CD1c-positive myeloid dendritic cell (primary cell): ENCODE measurements at regions not wholly inside any gene's neighbourhood (a gene's known extent, or its start where the extent isn't known, plus 50 kb on each side); places are given as distances from the start of the nearest gene placed in this dataset.

Source experiments
- DNase-seq: peaks from one replicate; pipeline ENCODE4 v3.0.0-alpha.2; 2016; ENCODE audit errors: extremely low spot score

DNA sequence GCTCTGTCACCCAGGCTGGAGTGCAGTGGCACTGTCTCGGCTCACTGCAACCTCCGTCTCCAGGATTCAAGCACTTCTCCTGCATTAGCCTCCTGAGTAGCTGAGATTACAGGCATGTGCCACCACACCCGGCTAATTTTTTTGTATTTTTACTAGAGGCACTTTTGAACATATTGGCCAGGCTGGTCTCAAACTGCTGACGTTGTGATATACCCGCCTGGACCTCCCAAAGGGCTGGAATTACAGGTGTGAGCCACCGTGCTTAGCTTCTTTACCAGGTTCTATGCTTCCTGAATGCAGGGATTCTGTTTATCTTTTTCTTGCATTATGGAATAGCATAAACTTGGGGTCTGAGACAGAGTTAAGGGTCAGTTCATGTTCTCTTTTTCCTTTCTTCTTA is 317.9 kb upstream of the RBFOX1 start:
- DNase-seq = no peak

DNA sequence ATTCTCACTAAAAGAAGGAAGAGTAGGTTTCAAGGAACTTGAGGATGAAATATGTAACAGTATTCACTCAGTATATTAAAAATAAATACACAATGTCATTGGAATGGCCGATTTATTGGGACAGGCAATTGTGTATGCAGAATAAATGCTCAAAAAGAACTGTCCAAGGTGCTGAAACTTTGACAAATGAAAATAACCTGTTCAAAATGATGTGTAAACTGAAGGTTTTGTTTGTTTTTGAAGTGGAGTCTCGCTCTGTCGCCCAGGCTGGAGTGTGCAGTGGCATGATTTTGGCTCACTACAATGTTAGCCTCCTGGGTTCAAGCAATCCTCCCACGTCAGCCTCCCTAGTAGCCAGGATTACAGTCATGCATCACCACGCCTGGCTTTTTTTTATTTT is 318.7 kb upstream of the RBFOX1 start:
- peak; percentile 5 for DNase-seq

DNA sequence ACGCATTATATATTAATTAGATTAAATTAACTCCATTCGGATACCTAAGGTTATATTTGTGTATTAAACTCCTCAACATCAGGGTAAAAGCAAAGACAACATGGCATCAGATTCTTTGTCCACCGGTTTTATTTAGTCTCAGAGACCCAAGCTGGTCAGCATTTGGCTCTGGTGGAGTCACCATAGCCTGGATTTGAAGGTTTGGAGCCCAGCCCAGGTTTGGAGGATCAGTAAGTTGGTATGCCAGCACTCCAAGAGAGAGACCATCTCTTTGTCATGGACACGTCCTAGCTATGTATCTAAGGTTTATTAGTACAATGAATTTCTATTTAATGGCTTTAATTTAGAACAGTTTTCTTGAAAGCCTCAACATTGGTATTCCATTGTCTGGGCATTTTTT is 328.4 kb upstream of the RBFOX1 start:
- DNase-seq = no peak

DNA sequence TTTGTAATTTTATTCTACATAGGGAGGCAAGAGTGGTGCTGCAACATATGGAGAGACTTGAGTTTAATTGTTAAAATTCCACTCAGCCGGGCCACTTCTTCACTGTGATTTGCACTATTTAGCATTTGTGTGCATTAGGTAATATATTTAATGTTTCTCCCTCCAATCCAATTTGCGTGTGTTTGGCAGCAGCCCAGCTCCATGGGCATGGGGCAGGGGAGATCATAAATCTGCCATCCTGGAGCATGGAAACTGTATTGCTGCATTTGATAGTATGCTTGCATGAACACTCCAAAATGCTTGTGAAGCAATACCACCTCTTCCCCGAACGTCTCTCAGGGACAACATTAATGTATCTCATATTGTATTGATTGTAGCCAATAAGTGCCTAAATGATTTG is 339.1 kb upstream of the RBFOX1 start:
- DNase-seq = no peak

DNA sequence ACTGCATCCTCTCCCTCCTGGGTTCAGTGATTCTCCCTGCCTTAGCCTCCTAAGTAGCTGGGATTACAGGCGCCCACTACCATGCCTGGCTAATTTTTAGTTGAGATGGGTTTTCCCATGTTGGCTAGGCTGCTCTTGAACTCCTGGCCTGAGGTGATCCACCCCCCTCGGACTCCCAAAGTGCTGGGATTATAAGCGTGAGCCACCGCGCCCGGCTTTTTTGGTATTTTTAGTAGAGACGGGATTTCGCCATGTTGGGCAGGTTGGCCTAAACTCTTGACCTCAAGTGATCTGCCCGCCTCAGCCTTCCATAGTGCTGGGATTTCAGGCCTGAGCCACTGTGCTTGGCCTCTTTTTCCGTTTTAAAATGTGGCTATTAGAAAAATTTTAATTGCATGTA is 343.8 kb upstream of the RBFOX1 start:
- no peak for DNase-seq

DNA sequence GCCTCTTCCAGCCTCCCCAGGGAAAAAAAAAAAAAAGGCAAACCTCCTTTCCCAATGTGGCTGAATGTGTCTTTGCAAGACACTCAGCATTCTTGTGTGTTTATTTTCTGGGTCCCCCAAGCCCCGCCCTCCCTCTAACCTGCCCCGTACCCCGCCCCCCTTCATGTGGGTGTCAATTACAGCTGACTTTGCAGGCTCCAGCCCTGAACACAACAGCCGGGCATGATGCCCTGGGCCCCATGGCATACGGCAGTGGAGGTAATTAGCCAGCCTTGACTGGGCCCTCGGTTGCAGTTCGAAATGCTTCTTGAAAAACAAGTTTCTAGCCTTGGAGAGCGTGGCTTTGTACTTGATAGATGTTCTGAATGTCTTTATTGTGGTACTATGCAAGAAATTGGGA is 354.7 kb upstream of the RBFOX1 start:
- no peak for DNase-seq

DNA sequence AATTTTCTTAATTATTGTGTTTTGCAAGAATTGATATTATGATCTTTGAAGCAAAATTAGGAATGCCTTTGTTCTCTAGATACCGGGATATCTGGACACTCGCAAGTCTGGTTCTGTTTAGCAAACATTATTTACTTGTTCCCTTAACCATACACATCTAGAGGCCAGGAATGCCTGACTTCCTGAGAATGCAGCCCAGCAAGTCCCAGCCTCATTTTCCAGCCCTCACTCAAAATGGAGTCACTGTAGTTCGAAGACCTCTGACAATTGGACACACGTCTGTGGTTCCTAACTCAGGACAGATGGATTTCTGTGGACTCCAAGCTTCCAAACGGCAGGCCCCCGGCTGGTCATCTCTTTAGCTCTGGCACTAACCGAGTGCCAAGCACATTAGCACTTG is 355.4 kb upstream of the RBFOX1 start:
- no peak for DNase-seq

DNA sequence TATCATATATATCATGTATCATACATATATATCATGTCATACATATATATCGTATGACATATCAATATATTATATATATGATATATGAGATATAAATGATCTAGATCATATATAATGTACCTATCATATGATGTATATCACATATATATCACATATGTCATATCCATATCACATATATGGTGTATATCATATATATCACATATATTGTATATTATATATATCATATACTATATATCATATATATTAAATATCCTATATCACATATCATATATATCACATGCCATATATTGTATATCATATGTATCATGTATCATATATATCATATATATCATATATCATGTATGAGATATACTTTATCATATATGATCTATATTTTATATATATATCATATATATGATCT is 355.9 kb upstream of the RBFOX1 start:
- DNase-seq = no peak

DNA sequence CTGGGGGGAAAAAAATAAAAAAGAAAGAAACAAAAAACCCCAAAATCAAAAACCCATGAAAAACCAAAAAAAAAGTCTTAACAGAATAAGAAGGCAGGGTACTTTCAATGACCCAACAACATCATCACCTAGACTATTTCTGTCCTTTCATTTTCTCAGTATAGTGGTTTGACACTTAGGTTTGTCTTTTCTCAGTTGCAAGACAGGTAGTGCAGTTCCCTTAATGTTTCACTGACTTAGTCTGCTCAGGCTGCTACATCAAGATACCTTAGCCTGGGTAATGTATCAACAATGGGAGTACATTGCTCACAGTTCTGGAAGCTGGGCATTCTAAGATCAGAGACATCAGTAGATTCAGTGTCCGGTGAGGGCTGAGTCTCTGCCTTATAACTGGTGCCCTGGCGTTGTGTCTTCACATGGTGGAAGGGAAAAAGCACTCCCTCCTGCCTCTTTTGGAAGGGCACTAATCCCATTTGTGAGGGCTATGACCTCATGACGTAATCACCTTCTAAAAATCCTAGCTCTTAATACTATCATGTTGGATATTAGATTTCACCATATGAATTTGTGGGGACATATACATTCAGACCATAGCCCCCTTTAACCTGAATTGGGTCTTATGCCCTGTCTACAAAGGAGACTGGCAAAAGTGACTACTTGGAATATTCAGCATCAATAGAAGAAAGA is 362.3 kb upstream of the RBFOX1 start:
- no peak for DNase-seq

DNA sequence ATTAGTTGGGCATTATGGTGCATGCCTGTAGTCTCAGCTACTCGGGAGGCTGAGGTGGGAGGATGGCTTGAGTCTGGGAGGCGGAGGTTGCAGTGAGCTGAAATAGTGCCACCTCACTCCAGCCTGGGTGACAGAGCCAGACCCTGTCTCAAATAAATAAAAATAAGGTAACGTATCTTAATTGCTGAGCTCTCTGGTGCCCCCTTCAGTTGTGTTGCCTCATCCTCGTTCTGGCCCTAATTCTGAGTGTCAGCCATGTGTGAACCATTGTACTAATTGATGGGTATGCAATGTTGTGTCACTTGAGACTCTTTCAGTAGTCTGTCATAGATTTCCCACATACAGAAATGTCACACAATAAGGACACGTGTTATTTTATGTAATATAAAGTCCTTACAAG is 363.1 kb upstream of the RBFOX1 start:
- no peak for DNase-seq

DNA sequence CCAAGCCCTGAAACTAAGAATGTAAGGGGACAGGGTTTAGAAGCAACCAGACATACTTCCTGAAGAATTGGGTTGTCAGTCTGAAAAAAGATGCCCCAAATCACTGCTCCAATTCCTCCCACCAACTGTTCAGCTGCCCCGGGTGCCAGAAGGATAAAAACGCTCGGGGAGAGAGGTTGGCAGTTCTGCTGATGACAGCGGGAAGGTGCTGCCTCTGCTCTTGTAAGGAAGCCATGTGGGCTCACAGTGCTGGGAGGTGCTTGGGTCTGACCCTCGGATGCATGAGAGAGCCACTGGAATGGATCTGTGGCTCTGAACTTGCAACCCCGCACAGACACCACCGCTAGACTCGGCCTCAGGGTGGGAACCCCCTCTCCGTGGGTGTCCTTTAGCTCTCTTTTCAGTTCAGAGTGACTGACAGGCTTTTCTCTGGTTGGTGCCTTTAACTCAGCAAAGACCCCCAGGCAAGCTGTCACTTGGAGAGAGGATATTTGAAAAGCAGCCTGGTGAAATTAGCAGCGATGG is 364.8 kb upstream of the RBFOX1 start:
- DNase-seq = no peak

DNA sequence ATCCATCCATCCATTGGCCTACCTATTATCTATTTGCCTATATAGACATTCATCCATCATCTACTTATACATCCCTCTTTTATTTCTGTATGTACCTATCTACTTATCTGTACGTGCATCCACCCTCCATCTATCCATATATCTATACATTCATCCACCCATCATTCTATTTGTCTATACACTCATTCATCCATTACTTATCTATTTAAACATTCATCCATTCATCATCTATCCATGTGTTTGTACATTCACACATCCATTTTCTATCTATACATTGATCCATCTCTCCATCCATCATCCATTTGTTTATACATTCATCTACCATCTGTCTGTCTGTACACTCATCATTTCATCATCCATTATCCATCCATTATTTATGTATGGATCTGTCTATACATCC is 365.7 kb upstream of the RBFOX1 start:
- no peak for DNase-seq

DNA sequence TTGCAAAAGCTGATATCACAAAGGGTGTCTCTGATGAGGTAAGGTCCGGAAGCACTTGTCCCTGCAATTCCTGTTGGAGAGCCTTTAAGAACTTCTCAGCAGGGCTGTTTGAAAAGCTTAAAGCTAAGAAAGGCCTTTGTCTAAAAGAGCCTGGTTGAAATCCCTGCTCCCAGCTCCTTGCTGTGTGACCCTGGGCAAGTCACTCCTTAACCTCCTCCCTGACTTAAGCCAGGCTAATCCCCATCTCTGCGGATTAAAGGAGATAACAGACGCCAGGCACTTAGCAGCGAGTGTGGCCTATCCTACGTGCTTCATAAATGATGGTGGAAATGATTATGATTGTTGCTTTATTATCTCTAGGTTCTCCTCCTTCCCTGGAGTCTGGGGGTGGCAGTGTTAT is 368.0 kb upstream of the RBFOX1 start:
- DNase-seq = no peak

DNA sequence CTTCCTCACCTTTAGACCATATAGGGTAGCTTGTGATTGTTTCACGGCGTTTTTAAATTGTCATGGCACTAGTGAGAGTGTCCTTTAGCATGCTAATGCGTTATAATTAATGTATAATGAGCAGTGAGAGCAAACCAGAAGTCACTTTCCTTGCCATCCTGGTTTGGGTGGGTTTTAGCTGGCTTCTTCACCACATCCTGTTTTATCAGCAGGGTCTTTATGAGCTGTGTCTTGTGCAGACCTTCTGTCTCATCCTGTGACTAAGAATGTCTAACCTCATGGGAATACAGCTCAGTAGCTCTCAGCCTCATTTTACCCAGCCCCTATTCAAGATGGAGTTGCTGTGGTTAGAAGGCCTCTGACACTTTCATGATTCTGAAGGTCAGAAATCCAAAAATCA is 370.9 kb upstream of the RBFOX1 start:
- DNase-seq = no peak

DNA sequence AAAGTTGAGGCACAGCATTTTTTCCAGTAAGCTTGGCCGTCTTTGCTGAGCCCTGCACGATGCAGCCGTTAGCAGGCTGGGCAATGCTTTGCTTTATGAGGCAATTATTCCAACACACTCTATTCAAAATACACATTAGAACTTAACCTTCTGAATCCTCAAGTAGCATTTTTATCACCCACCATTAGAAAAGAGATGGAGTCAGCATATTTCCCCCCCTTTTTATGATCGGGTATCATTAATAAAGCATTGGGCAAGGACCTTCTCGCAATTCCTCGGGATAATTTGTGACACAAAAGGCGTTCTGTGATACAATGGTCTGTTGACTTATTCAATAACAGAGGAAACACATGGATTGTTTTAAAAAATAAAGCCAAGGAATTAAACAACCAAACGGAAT is 374.5 kb upstream of the RBFOX1 start:
- no peak for DNase-seq

DNA sequence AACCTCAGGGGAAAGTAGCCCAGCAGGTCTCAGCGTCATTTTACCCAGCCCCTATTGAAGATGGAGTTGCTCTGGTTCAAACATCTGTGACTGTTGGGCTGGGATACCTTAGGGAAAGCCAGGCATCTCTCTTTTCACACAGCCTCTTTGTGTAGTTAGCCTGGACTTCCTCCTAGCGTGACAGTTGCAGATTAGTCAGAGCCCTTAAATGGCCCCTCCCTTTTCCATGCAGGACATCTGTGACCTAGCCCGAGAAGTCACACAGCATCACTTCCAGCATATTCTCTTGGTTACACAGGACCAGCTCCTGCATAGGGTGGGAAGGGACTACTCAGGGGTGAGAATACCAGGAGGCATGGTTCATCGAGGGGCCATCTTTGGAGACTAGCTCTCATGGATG is 375.0 kb upstream of the RBFOX1 start:
- no peak for DNase-seq

DNA sequence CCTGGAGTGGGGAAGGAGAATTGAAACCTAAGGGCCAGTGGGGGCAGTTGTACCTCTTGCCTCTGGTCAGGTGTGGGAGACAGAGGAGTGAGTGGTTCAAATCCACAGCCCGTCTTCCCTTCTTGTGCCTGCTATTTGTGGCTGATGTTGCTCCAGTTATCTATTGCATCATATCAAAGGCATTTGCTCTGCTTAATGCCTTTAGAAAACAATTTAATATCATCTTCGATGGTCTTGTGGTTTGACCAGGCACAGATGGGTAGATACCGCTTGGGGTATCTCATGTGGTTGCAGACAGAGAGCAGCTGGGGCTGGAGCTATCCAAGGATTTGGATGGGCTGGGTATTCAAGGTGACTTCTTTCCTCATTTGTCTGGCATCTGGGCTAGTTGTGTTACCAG is 376.1 kb upstream of the RBFOX1 start:
- DNase-seq = no peak

DNA sequence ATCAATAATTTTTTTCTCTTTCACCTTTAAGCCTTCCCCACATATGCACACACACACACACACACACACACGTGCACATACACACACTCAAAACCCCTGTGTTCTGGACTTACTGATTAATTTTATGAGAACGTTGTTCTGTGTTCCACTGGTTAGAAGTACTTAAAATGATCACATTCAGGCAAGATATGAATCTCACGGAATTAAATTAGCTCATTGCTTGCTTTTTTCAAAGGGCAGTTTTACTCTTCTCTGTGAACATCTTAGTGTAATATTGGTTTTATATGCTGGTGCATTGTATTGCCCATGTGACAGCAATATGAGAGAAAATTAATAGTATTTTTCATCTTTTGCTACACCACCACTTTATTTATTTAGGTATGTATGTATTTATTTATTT is 377.3 kb upstream of the RBFOX1 start:
- no peak for DNase-seq

DNA sequence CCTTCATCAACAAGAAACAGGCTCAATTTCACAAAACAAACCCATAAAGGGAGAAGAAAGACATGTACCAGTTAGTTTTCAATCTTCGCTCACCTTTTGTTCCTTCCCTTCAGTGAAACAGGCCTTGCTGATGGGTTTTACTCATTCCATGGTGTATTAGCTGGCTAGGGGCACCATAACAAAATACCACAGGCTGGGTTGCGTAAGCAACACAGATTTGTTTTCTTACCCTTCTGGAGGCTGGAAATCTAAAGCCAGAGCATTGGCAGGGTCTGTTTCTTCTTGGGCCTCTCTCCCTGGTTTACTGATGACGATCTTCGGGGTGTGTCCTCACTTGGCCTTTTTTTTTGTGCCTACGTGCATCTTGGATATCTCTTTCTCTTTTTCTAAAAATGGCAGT is 383.4 kb upstream of the RBFOX1 start:
- DNase-seq = no peak

DNA sequence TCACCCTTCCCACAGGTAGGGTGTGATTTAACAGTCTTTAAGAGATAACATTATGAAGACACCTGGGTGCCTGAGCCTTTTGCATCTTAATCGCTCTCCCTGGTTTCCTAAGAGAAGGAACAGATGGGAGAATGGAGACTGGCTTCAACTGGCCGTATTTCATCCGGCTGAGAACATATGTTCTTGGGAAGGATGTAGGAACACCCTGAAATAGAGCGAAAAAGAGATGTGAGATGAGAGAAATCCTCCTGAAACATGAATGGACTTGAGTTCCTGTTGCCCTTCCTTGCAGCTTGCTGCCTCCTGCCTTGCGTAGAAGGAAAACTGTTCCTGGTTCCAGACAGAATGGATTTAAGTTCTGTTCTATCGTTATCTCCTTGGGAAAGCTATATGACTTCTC is 385.4 kb upstream of the RBFOX1 start:
- DNase-seq = no peak

DNA sequence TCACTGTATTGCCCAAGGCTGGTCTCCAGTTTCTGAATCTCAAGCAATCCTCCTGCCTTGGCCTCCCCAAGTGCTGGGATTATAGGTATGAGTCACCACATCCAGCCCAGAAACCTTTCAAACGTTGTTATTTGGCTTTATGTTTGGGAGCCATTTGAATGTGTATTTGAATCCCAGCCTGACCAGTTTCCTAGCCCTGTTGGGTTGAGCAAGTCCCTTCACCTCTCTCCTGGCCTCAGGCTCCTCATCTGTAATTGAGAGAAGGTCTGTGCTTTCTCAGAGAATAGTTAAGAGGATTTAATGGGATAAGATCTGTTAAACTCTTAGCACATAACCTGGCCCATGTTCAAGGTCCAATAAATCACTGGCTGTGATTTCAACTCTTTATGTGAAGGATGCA is 385.8 kb upstream of the RBFOX1 start:
- no peak for DNase-seq

DNA sequence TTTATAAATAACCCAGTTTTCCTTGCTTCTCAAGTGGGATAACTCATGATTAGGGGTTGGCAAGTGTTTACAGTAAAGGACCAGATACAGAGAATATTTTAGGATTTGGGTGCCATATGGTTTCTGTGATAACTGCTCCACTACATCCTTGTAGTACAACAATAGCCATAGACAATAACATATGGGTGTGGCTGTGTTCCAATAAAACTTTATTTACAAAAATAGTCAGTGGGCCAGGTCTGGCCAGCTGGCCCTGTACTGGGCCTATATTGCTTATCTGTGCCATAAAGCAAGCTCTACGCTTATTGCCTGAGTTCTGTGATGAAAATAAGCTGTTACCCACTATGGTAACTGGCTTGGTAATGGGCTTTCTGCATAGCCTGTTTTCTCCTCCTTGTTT is 386.5 kb upstream of the RBFOX1 start:
- no peak for DNase-seq

DNA sequence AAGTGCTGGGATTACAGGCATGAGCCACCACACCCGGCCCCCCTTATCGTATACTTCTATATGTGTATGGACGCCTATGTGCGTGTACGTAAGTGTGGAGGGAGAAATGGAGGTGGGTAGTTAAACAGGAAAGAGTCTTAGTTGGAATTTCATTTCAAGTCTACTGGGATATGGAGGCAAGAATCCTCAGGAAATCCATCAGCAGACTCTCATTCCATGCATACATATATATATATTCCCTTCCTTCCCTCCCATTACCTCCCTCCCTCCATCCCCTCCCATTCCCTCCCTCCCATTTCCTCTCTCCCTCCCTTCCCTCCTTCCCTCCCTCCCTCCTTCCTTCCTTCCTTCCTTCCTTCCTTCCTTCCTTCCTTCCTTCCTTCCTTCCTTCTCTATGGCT is 391.7 kb upstream of the RBFOX1 start:
- no peak for DNase-seq

DNA sequence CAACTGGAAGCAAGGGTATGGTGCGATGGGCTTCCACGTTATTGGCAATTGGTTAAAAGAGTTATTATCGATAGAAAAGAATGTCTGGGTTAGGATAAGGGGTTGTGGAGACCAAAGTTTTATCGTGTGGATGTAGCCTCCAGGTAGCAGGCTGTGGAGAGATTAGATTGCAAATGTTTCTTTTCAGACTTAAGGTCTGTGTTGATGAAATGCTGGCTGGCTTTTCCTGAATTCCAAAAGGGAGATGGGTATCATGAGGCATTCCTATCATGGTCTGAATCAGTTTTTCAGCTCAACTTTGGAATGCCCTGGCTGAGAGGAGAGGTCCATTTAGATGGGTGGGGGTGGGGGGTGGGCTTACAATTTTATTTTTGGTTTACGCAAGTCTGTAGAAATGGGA is 395.0 kb upstream of the RBFOX1 start:
- DNase-seq = no peak
